HL-60 (cell line): ENCODE measurements at regions not wholly inside any gene's neighbourhood (a gene's known extent, or its start where the extent isn't known, plus 50 kb on each side); places are given as distances from the start of the nearest gene placed in this dataset.

Experiments
- GABPA ChIP-seq: IDR thresholded peaks from 2 replicates; pipeline ENCODE4 v1.6.1; 2012; ENCODE audit warnings: low read depth
- POLR2AphosphoS5 ChIP-seq: IDR thresholded peaks from 2 replicates; pipeline ENCODE4 v1.6.1; 2012; ENCODE audit warnings: low read depth
- TF ChIP-seq, protein P1 (sequence below): IDR thresholded peaks from one replicate; pipeline ENCODE4 v1.5.1; 2011; ENCODE audit warnings: low read length, control low read depth, inconsistent platforms; ENCODE audit not compliant: insufficient read depth
- TF ChIP-seq, protein P2 (sequence below): IDR thresholded peaks from 2 replicates; pipeline ENCODE4 v1.6.1; 2012; ENCODE audit warnings: low read depth; ENCODE audit not compliant: insufficient replicate concordance

DNA sequence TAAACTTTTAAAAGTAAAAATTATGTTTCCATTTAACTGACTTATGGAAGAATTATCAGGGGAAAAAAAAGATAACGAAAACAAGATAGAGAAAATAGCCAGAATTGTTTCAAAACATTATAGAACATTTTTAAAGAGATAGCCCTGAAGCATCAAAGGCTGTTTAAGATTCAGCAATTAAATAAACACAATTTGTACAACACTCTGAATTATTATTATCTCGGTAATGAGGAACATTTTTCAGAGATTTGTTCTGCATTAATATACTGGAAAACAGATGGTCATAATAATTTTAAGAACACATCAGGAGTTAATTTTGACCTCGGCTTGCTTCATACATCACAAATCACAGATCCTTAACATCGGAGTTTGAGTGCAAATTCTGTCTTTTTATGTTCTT lies 643.8 kb downstream of the SORCS1 start:
- no peak for TF ChIP-seq POLR2AphosphoS5
- TF ChIP-seq, protein P1, sequence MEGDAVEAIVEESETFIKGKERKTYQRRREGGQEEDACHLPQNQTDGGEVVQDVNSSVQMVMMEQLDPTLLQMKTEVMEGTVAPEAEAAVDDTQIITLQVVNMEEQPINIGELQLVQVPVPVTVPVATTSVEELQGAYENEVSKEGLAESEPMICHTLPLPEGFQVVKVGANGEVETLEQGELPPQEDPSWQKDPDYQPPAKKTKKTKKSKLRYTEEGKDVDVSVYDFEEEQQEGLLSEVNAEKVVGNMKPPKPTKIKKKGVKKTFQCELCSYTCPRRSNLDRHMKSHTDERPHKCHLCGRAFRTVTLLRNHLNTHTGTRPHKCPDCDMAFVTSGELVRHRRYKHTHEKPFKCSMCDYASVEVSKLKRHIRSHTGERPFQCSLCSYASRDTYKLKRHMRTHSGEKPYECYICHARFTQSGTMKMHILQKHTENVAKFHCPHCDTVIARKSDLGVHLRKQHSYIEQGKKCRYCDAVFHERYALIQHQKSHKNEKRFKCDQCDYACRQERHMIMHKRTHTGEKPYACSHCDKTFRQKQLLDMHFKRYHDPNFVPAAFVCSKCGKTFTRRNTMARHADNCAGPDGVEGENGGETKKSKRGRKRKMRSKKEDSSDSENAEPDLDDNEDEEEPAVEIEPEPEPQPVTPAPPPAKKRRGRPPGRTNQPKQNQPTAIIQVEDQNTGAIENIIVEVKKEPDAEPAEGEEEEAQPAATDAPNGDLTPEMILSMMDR = no peak
- TF ChIP-seq, protein P2, sequence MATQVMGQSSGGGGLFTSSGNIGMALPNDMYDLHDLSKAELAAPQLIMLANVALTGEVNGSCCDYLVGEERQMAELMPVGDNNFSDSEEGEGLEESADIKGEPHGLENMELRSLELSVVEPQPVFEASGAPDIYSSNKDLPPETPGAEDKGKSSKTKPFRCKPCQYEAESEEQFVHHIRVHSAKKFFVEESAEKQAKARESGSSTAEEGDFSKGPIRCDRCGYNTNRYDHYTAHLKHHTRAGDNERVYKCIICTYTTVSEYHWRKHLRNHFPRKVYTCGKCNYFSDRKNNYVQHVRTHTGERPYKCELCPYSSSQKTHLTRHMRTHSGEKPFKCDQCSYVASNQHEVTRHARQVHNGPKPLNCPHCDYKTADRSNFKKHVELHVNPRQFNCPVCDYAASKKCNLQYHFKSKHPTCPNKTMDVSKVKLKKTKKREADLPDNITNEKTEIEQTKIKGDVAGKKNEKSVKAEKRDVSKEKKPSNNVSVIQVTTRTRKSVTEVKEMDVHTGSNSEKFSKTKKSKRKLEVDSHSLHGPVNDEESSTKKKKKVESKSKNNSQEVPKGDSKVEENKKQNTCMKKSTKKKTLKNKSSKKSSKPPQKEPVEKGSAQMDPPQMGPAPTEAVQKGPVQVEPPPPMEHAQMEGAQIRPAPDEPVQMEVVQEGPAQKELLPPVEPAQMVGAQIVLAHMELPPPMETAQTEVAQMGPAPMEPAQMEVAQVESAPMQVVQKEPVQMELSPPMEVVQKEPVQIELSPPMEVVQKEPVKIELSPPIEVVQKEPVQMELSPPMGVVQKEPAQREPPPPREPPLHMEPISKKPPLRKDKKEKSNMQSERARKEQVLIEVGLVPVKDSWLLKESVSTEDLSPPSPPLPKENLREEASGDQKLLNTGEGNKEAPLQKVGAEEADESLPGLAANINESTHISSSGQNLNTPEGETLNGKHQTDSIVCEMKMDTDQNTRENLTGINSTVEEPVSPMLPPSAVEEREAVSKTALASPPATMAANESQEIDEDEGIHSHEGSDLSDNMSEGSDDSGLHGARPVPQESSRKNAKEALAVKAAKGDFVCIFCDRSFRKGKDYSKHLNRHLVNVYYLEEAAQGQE = no peak
- TF ChIP-seq GABPA = no peak
